H1 (cell line): ENCODE measurements at regions not wholly inside any gene's neighbourhood (a gene's known extent, or its start where the extent isn't known, plus 50 kb on each side); places are given as distances from the start of the nearest gene placed in this dataset.

ENCODE experiments used
- CBX5 ChIP-seq: fragments of 300-800, 300-1000 bp; sonication (generic); IDR thresholded peaks from 2 replicates; pipeline ENCODE4 v1.7.1; 2016; ENCODE audit warnings: antibody characterized with exemption, low read length, low read depth
- CEBPB ChIP-seq: IDR thresholded peaks from 2 replicates; pipeline ENCODE4 v1.6.1; 2012; ENCODE audit warnings: low read depth, low read length
- JUN ChIP-seq: IDR thresholded peaks from 2 replicates; pipeline ENCODE4 v1.6.1; 2011; ENCODE audit warnings: low read depth, mild to moderate bottlenecking, improper control_type of control experiment, low read length
- RAD21 ChIP-seq, 2 experiments: IDR thresholded peaks in 1 of 2; conservative IDR thresholded peaks in 1 of 2; 2 replicates each; pipeline ENCODE4 v1.6.1; 2011; ENCODE audit warnings: low read depth in 2 of 2, low read length in 2 of 2, improper control_type of control experiment in 1 of 2, inconsistent platforms in 1 of 2, mild to moderate bottlenecking in 1 of 2, moderate library complexity in 1 of 2
- TF ChIP-seq, protein P1 (sequence below): fragments of 300-600 bp; sonication (generic); IDR thresholded peaks from 2 replicates; pipeline ENCODE4 v1.7.1; 2012; ENCODE audit warnings: low read length, moderate library complexity, mild to moderate bottlenecking, inconsistent platforms; ENCODE audit not compliant: insufficient replicate concordance
- TF ChIP-seq, protein P2 (sequence below): IDR thresholded peaks from 2 replicates; pipeline ENCODE4 v1.6.1; 2011; ENCODE audit warnings: low read length, improper control_type of control experiment

GRCh38 chr2:144300632-144301031 is 219.3 kb downstream of the ZEB2 start (continued):
- TF ChIP-seq, protein P1, sequence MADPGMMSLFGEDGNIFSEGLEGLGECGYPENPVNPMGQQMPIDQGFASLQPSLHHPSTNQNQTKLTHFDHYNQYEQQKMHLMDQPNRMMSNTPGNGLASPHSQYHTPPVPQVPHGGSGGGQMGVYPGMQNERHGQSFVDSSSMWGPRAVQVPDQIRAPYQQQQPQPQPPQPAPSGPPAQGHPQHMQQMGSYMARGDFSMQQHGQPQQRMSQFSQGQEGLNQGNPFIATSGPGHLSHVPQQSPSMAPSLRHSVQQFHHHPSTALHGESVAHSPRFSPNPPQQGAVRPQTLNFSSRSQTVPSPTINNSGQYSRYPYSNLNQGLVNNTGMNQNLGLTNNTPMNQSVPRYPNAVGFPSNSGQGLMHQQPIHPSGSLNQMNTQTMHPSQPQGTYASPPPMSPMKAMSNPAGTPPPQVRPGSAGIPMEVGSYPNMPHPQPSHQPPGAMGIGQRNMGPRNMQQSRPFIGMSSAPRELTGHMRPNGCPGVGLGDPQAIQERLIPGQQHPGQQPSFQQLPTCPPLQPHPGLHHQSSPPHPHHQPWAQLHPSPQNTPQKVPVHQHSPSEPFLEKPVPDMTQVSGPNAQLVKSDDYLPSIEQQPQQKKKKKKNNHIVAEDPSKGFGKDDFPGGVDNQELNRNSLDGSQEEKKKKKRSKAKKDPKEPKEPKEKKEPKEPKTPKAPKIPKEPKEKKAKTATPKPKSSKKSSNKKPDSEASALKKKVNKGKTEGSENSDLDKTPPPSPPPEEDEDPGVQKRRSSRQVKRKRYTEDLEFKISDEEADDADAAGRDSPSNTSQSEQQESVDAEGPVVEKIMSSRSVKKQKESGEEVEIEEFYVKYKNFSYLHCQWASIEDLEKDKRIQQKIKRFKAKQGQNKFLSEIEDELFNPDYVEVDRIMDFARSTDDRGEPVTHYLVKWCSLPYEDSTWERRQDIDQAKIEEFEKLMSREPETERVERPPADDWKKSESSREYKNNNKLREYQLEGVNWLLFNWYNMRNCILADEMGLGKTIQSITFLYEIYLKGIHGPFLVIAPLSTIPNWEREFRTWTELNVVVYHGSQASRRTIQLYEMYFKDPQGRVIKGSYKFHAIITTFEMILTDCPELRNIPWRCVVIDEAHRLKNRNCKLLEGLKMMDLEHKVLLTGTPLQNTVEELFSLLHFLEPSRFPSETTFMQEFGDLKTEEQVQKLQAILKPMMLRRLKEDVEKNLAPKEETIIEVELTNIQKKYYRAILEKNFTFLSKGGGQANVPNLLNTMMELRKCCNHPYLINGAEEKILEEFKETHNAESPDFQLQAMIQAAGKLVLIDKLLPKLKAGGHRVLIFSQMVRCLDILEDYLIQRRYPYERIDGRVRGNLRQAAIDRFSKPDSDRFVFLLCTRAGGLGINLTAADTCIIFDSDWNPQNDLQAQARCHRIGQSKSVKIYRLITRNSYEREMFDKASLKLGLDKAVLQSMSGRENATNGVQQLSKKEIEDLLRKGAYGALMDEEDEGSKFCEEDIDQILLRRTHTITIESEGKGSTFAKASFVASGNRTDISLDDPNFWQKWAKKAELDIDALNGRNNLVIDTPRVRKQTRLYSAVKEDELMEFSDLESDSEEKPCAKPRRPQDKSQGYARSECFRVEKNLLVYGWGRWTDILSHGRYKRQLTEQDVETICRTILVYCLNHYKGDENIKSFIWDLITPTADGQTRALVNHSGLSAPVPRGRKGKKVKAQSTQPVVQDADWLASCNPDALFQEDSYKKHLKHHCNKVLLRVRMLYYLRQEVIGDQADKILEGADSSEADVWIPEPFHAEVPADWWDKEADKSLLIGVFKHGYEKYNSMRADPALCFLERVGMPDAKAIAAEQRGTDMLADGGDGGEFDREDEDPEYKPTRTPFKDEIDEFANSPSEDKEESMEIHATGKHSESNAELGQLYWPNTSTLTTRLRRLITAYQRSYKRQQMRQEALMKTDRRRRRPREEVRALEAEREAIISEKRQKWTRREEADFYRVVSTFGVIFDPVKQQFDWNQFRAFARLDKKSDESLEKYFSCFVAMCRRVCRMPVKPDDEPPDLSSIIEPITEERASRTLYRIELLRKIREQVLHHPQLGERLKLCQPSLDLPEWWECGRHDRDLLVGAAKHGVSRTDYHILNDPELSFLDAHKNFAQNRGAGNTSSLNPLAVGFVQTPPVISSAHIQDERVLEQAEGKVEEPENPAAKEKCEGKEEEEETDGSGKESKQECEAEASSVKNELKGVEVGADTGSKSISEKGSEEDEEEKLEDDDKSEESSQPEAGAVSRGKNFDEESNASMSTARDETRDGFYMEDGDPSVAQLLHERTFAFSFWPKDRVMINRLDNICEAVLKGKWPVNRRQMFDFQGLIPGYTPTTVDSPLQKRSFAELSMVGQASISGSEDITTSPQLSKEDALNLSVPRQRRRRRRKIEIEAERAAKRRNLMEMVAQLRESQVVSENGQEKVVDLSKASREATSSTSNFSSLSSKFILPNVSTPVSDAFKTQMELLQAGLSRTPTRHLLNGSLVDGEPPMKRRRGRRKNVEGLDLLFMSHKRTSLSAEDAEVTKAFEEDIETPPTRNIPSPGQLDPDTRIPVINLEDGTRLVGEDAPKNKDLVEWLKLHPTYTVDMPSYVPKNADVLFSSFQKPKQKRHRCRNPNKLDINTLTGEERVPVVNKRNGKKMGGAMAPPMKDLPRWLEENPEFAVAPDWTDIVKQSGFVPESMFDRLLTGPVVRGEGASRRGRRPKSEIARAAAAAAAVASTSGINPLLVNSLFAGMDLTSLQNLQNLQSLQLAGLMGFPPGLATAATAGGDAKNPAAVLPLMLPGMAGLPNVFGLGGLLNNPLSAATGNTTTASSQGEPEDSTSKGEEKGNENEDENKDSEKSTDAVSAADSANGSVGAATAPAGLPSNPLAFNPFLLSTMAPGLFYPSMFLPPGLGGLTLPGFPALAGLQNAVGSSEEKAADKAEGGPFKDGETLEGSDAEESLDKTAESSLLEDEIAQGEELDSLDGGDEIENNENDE, result no peak
- no peak for TF ChIP-seq CBX5
- TF ChIP-seq JUN, result no peak
- TF ChIP-seq RAD21 (IDR thresholded peaks at IDR 0.05 in 1 of 2, conservative IDR thresholded peaks at IDR 0.05 in 1 of 2; ENCODE audit: low read depth in 2 of 2, low read length in 2 of 2), result no peak
- TF ChIP-seq, protein P2, sequence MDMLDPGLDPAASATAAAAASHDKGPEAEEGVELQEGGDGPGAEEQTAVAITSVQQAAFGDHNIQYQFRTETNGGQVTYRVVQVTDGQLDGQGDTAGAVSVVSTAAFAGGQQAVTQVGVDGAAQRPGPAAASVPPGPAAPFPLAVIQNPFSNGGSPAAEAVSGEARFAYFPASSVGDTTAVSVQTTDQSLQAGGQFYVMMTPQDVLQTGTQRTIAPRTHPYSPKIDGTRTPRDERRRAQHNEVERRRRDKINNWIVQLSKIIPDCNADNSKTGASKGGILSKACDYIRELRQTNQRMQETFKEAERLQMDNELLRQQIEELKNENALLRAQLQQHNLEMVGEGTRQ, result no peak
- TF ChIP-seq CEBPB, result no peak
- TF ChIP-seq, all 59 proteins: peak for 0
